Stimulated activated CD4-positive, alpha-beta T cell treated with anti-CD3 and anti-CD28 coated beads, Interleukin-1b, Interleukin-23, amount 100 ng/mL, for 4 hours (primary cell): ENCODE measurements at regions not wholly inside any gene's neighbourhood (a gene's known extent, or its start where the extent isn't known, plus 50 kb on each side); places are given as distances from the start of the nearest gene placed in this dataset.

Experiments
- DNase-seq, 2 donors: peaks; one replicate each; pipeline ENCODE4 v3.0.0-alpha.2; 2020; ENCODE audit warnings: low read depth in 2 of 2

- DNase-seq: no peak
Observed at GRCh38 chr17:5819921-5820685, 235.8 kb upstream of the NLRP1 start.

- DNase-seq: no peak
Observed at GRCh38 chr17:5820721-5821456, 236.6 kb upstream of the NLRP1 start.

- no peak for DNase-seq
Observed at GRCh38 chr17:5821803-5822202, 237.5 kb upstream of the NLRP1 start.

- DNase-seq: no peak
Observed at GRCh38 chr17:5822281-5823060, 238.2 kb upstream of the NLRP1 start.

GRCh38 chr17:5823219-5823618, 238.9 kb upstream of the NLRP1 start:
- no peak for DNase-seq

GRCh38 chr17:5825717-5826330, 241.5 kb upstream of the NLRP1 start:
- DNase-seq: no peak

GRCh38 chr17:5826384-5826783, 242.1 kb upstream of the NLRP1 start:
- DNase-seq: no peak

GRCh38 chr17:5830921-5831320, 239.3 kb upstream of the WSCD1 start:
- DNase-seq: no peak

GRCh38 chr17:5832886-5833285, 237.3 kb upstream of the WSCD1 start:
- DNase-seq: no peak

- DNase-seq: no peak
Observed at GRCh38 chr17:5837055-5837491, 233.1 kb upstream of the WSCD1 start.

GRCh38 chr17:5838661-5839300, 231.4 kb upstream of the WSCD1 start:
- no peak for DNase-seq

GRCh38 chr17:5840811-5841446, 229.2 kb upstream of the WSCD1 start:
- DNase-seq: no peak

- DNase-seq: no peak
Observed at GRCh38 chr17:5841862-5842261, 228.3 kb upstream of the WSCD1 start.

- no peak for DNase-seq
Observed at GRCh38 chr17:5843366-5844026, 226.7 kb upstream of the WSCD1 start.

GRCh38 chr17:5846001-5846400, 224.2 kb upstream of the WSCD1 start:
- no peak for DNase-seq

GRCh38 chr17:5854871-5855554, 215.2 kb upstream of the WSCD1 start:
- DNase-seq: no peak

- no peak for DNase-seq
Observed at GRCh38 chr17:5861246-5861645, 208.9 kb upstream of the WSCD1 start.

GRCh38 chr17:5861854-5862253, 208.3 kb upstream of the WSCD1 start:
- no peak for DNase-seq

GRCh38 chr17:5862395-5862794, 207.8 kb upstream of the WSCD1 start:
- DNase-seq: no peak
